ENCODE measurements at regions not wholly inside any gene's neighbourhood (a gene's known extent, or its start where the extent isn't known, plus 50 kb on each side); places are given as distances from the start of the nearest gene placed in this dataset.

DNA sequence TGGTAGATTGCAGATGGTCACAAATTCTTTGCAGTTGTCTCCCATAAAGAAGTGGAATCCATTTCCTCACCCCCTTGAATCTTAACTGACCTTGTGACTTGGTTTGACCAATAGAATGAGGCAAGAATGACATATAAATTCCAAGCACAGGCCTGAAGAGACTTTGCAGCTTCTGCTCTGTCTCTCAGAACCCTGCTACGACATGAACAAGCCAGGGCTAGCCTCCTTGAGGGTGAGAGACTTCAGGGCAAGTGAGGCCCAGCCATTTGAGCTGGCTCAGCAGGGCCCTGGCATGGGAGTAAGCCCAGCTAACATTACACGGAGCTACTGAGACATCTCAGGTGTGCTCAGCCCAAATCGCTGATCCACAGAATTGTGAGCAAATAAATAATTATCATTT lies 216.3 kb upstream of the MAN1A1 start:
- H3K9ac ChIP-seq (replicated peaks in 1 of 4; ENCODE audit: extremely low read depth in 1 of 4, low read depth in 3 of 4, low read length in 3 of 4) = no peak overlapping the region
- no peak overlapping the region for H2AK5ac ChIP-seq (ENCODE audit: low read depth, low read length)
- no peak overlapping the region for H3K4me3 ChIP-seq (ENCODE audit: extremely low read depth in 1 of 4, insufficient read depth in 2 of 4, low read depth in 3 of 4, low read length in 4 of 4)
- POLR2A ChIA-PET (ENCODE audit: partially characterized antibody) = no interaction called here
- no peaks in the 10 kb centered on the region for H3K79me1 ChIP-seq (ENCODE audit: low read depth, low read length)
- no peak overlapping the region for H4K5ac ChIP-seq (ENCODE audit: insufficient read length, low read depth, low read length)
- no peaks in the 10 kb centered on the region for H4K20me1 ChIP-seq (replicated peaks in 1 of 2; ENCODE audit: control insufficient read depth in 1 of 2, insufficient read depth in 2 of 2, low read length in 2 of 2)
- H3K79me2 ChIP-seq (ENCODE audit: control insufficient read depth in 1 of 2, insufficient read depth in 2 of 2, low read length in 2 of 2) = no peaks in the 10 kb centered on the region
- H2BK12ac ChIP-seq (ENCODE audit: low read depth, low read length) = no peak overlapping the region
- H3K4me2 ChIP-seq (ENCODE audit: insufficient read depth in 1 of 2, low read depth in 2 of 2, low read length in 2 of 2) = no peak overlapping the region
- H3K4me1 ChIP-seq (replicated peaks in 1 of 4; ENCODE audit: control insufficient read depth in 3 of 4, insufficient read depth in 4 of 4, low read length in 3 of 4) = no peaks in the 10 kb centered on the region
- H4K91ac ChIP-seq (replicated peaks; ENCODE audit: insufficient read length, low read length) = no peak overlapping the region
- FAIRE-seq (no peak), DNase-seq (ENCODE audit: low read depth in 1 of 2, low spot score in 2 of 2) (no peak)
- no peak overlapping the region for H3K56ac ChIP-seq (replicated peaks; ENCODE audit: insufficient read length, low read depth, low read length)
- H3K36me3 ChIP-seq (ENCODE audit: control insufficient read depth in 2 of 4, insufficient read depth in 4 of 4, low read length in 3 of 4) = no peaks in the 10 kb centered on the region
- H2BK5ac ChIP-seq (ENCODE audit: low read depth, low read length) = no peak overlapping the region
- no peak overlapping the region for H3K27ac ChIP-seq (ENCODE audit: low read depth, low read length)
- H2AFZ ChIP-seq (ENCODE audit: low read length) = no peak overlapping the region
- CTCF ChIA-PET (ENCODE audit: partially characterized antibody) = interaction anchor here (1.0 to 1.1 kb wide), 2 partner anchors 26 to 840 kb away, joined by 3 read pairs; no protein-coding TSS in a partner anchor
- H2BK15ac ChIP-seq (ENCODE audit: low read length) = no peak overlapping the region
- H3K23me2 ChIP-seq (ENCODE audit: low read depth, low read length) = no peaks in the 10 kb centered on the region
- no peak overlapping the region for H2BK120ac ChIP-seq (replicated peaks; ENCODE audit: low read depth, low read length)
- H3K27me3 ChIP-seq (replicated peaks in 1 of 4; ENCODE audit: control insufficient read depth in 3 of 4, extremely low read depth in 1 of 4, insufficient read depth in 3 of 4, low read length in 3 of 4) = no peaks in the 10 kb centered on the region
- H3K18ac ChIP-seq (ENCODE audit: extremely low read depth, low read length) = no peak overlapping the region
- WGBS, 2 experiments (ENCODE audit: extremely low coverage in 1 of 2, insufficient coverage in 1 of 2, insufficient read length in 1 of 2, insufficient replicate concordance in 2 of 2, low coverage in 1 of 2, low lambda C conversion rate in 2 of 2, missing lambda C conversion rate in 1 of 2) = 82% methylated on average over 3 of the region's 3 CpGs; no CpG with 5 or more reads in 1 of the 2 experiments
- H3K23ac ChIP-seq (ENCODE audit: insufficient read length) = no peak overlapping the region
- TF ChIP-seq SP2 (IDR thresholded peaks at IDR 0.05; ENCODE audit: low read length) = no peak
- H3K4ac ChIP-seq (replicated peaks; ENCODE audit: insufficient read length, low read depth, low read length) = no peak overlapping the region
- H3K9me3 ChIP-seq (ENCODE audit: insufficient read depth in 2 of 2, low read depth in 1 of 2, low read length in 1 of 2) = no peaks in the 10 kb centered on the region
- no peak overlapping the region for H2BK20ac ChIP-seq (ENCODE audit: low read length)
- H4K8ac ChIP-seq (ENCODE audit: extremely low read depth, insufficient read depth, low read length) = no peak overlapping the region
- no peak overlapping the region for H3K14ac ChIP-seq (ENCODE audit: insufficient read length)
